ENCODE measurements at regions not wholly inside any gene's neighbourhood (a gene's known extent, or its start where the extent isn't known, plus 50 kb on each side); places are given as distances from the start of the nearest gene placed in this dataset.

DNA sequence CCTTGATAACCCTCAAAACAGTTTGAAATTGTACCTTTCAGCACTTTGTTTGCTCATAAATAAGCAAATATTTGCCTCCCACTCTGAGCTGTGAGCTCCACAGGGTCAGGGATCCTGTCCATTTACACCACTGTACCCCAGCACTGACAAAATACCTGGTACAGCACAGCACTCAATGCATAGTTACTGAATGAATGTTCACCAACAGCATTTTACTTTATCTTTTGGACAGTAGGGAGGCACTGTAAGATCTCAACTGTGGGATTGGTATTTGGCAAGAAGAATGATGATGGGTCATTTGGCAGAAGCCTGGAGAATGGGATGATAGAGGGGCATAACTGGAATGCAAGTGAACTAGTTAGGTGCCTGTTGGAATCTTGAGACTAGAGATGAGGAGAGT is 127.2 kb upstream of the ARGLU1 start:
- no peaks in the 10 kb centered on the region for H4K20me1 ChIP-seq (ENCODE audit: low read length)
- H3K36me3 ChIP-seq (ENCODE audit: low read depth, low read length) = no peaks in the 10 kb centered on the region
- CTCF ChIA-PET = no interaction called here
- DNase-seq (no peak), ATAC-seq (no peak)
- no peak overlapping the region for H3K4me2 ChIP-seq (ENCODE audit: low read length)
- no peak overlapping the region for H3K9ac ChIP-seq (ENCODE audit: low read length)
- peaks cover 41% of the 10 kb centered on the region for H3K27me3 ChIP-seq (ENCODE audit: low read length)
- H3K4me1 ChIP-seq (ENCODE audit: insufficient read depth, low read length) = no peaks in the 10 kb centered on the region; the same call in 1 of the 2 replicates
- no peaks in the 10 kb centered on the region for H3K9me2 ChIP-seq (replicated peaks; ENCODE audit: low read length)
- no peak overlapping the region for H3K27ac ChIP-seq (ENCODE audit: low read length)
- no peak overlapping the region for H3K4me3 ChIP-seq (ENCODE audit: low read length)
- H2AFZ ChIP-seq (ENCODE audit: low read length) = no peak overlapping the region
- TF ChIP-seq EZH2 (IDR thresholded peaks at IDR 0.05; ENCODE audit: low read length, unreplicated experiment) (no peak), EZH2phosphoT487 (IDR thresholded peaks at IDR 0.05; ENCODE audit: borderline replicate concordance, low read length) (no peak)
- TF ChIP-seq, protein P1, sequence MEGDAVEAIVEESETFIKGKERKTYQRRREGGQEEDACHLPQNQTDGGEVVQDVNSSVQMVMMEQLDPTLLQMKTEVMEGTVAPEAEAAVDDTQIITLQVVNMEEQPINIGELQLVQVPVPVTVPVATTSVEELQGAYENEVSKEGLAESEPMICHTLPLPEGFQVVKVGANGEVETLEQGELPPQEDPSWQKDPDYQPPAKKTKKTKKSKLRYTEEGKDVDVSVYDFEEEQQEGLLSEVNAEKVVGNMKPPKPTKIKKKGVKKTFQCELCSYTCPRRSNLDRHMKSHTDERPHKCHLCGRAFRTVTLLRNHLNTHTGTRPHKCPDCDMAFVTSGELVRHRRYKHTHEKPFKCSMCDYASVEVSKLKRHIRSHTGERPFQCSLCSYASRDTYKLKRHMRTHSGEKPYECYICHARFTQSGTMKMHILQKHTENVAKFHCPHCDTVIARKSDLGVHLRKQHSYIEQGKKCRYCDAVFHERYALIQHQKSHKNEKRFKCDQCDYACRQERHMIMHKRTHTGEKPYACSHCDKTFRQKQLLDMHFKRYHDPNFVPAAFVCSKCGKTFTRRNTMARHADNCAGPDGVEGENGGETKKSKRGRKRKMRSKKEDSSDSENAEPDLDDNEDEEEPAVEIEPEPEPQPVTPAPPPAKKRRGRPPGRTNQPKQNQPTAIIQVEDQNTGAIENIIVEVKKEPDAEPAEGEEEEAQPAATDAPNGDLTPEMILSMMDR (conservative IDR thresholded peaks at IDR 0.05; ENCODE audit: low read depth, low read length) = no peak
- no peaks in the 10 kb centered on the region for H3K9me3 ChIP-seq (ENCODE audit: low read length)
- H3K79me2 ChIP-seq (ENCODE audit: low read length) = no peaks in the 10 kb centered on the region
- H3F3A ChIP-seq (ENCODE audit: low read length, unreplicated experiment) = no peaks in the 10 kb centered on the region
- BruUV-seq (replicated peaks) = no TSS peak
- POLR2A ChIA-PET (ENCODE audit: unreplicated experiment) = no interaction called here
- intact Hi-C loops (cut with micrococcal nuclease) = no loop called here

DNA sequence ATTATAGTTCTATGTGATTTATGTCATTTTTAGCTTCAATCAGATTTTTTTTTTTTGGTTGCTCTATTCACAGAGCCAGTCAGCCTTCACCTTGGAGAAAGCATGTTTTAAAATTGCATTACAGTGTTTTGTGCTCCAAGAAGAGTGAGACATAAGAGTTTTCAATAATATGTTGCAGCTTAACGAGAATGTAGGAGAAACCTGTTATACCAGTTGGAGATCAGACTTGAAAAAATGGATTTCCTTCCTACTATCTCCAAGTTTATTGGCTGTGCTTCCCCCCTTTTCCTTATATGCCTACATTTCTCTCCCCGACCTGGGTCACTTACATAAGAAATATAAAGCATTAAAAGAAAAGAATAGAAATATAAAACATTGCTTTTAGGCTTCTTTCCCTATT is 123.9 kb upstream of the ARGLU1 start:
- Histone ChIP-seq H3K4me1 (ENCODE audit: insufficient read depth, low read length) (no peaks in the 10 kb centered on the region), H2AFZ (ENCODE audit: low read length) (no peak overlapping the region), H3K27me3 (ENCODE audit: low read length) (peaks cover 55% of the 10 kb centered on the region), H3K9me3 (ENCODE audit: low read length) (no peaks in the 10 kb centered on the region), H3K9ac (ENCODE audit: low read length) (no peak overlapping the region), H3K4me3 (ENCODE audit: low read length) (no peak overlapping the region), H3K9me2 (replicated peaks; ENCODE audit: low read length) (no peaks in the 10 kb centered on the region), H3K27ac (ENCODE audit: low read length) (no peak overlapping the region), H4K20me1 (ENCODE audit: low read length) (no peaks in the 10 kb centered on the region), H3K4me2 (ENCODE audit: low read length) (no peak overlapping the region), H3K79me2 (ENCODE audit: low read length) (no peaks in the 10 kb centered on the region), H3F3A (ENCODE audit: low read length, unreplicated experiment) (no peaks in the 10 kb centered on the region), H3K36me3 (ENCODE audit: low read depth, low read length) (no peaks in the 10 kb centered on the region)
- TF ChIP-seq EZH2phosphoT487 (IDR thresholded peaks at IDR 0.05; ENCODE audit: borderline replicate concordance, low read length) (no peak), EZH2 (IDR thresholded peaks at IDR 0.05; ENCODE audit: low read length, unreplicated experiment) (no peak)
- TF ChIP-seq, protein P1 (conservative IDR thresholded peaks at IDR 0.05; ENCODE audit: low read depth, low read length) = no peak
- POLR2A ChIA-PET (ENCODE audit: unreplicated experiment) = no interaction called here
- intact Hi-C loops (cut with micrococcal nuclease) = no loop called here
- no TSS peak for BruUV-seq (replicated peaks)
- ATAC-seq (no peak), DNase-seq (no peak)
- CTCF ChIA-PET = no interaction called here

DNA sequence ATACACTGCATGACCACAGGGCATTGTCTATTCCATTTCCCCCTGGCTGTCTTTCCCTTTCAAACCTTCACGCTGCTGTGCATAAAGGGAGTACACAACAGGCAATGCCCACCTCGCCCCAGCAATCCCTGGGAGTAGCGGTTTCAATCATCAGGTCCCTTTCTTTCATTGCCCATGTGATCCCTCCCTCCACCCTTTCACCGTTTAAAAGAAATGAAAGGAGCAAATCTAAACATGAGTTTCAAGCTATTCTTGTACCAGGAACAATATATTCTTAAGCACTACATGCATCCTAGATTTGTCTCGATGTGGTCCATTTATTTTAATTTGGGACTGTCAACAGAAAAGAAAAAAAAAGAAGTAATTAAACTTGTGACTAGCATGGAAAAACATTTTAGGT is 123.4 kb upstream of the ARGLU1 start:
- no peaks in the 10 kb centered on the region for H3K79me2 ChIP-seq (ENCODE audit: low read length)
- H3K4me2 ChIP-seq (ENCODE audit: low read length) = no peak overlapping the region
- ChIA-PET CTCF (no interaction called here), POLR2A (ENCODE audit: unreplicated experiment) (no interaction called here)
- TF ChIP-seq, protein P1 (conservative IDR thresholded peaks at IDR 0.05; ENCODE audit: low read depth, low read length) = no peak
- no peak for TF ChIP-seq EZH2 (IDR thresholded peaks at IDR 0.05; ENCODE audit: low read length, unreplicated experiment)
- TF ChIP-seq EZH2phosphoT487 (IDR thresholded peaks at IDR 0.05; ENCODE audit: borderline replicate concordance, low read length) = no peak
- intact Hi-C loops (cut with micrococcal nuclease) = no loop called here
- no TSS peak for BruUV-seq (replicated peaks)
- ATAC-seq (no peak), DNase-seq (no peak)
- H3K27me3 ChIP-seq (ENCODE audit: low read length) = peaks cover 58% of the 10 kb centered on the region
- no peaks in the 10 kb centered on the region for H3K36me3 ChIP-seq (ENCODE audit: low read depth, low read length)
- no peak overlapping the region for H3K4me3 ChIP-seq (ENCODE audit: low read length)
- H3K9ac ChIP-seq (ENCODE audit: low read length) = no peak overlapping the region
- H3K4me1 ChIP-seq (ENCODE audit: insufficient read depth, low read length) = no peaks in the 10 kb centered on the region
- no peak overlapping the region for H2AFZ ChIP-seq (ENCODE audit: low read length)
- no peaks in the 10 kb centered on the region for H3F3A ChIP-seq (ENCODE audit: low read length, unreplicated experiment)
- H3K27ac ChIP-seq (ENCODE audit: low read length) = no peak overlapping the region
- no peaks in the 10 kb centered on the region for H3K9me3 ChIP-seq (ENCODE audit: low read length)
- H3K9me2 ChIP-seq (replicated peaks; ENCODE audit: low read length) = no peaks in the 10 kb centered on the region
- no peaks in the 10 kb centered on the region for H4K20me1 ChIP-seq (ENCODE audit: low read length)

All from PC-3 (cell line).